GM21381 (cell line): ENCODE measurements at regions not wholly inside any gene's neighbourhood (a gene's known extent, or its start where the extent isn't known, plus 50 kb on each side); places are given as distances from the start of the nearest gene placed in this dataset.

Source experiments
- ATAC-seq: cut with Tn5 transposase; IDR thresholded peaks from one replicate; pipeline ENCODE4 v1.9.1; 2021; ENCODE audit warnings: mild to moderate bottlenecking, moderate library complexity; ENCODE audit not compliant: unreplicated experiment

DNA sequence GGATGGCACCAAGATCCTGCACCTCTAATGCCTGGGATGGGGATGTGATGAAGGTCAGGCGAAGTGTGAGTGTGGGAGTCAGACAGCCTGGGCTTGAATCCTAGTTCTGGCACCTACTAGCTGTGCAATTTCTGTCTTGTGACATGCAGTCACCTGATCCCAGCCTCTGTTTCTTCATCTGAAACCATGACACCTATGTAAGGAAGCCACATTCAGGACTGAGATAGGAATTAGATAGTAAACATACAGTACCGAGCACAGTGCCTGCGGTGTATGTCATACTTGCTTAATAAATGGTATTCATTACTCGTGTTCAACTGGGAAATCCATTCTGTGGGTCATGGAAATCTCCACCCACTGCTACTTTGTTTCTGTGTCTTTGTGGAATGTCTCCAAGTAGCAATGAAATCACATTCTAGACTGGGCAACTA is 140.6 kb upstream of the STC2 start:
- no peak for ATAC-seq

DNA sequence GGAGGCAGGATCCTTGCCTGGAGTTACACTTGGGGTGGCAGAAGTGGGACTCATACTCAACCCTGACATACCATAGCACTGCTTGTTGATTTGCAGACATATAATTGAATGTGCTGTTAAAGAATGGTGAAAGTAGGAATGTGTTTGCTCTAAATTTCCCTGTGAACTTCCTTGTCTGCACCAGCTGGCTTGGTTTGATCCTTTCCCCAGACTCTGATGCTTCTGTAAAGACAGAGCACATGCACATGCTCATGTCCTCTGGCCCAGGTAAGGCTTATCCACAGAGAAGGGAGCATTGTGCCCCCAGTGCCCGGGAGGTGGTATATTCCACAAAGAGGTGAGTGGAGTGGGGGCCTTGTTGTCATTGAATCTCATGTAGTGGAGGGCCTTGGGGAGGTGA is 138.0 kb upstream of the STC2 start:
- no peak for ATAC-seq

DNA sequence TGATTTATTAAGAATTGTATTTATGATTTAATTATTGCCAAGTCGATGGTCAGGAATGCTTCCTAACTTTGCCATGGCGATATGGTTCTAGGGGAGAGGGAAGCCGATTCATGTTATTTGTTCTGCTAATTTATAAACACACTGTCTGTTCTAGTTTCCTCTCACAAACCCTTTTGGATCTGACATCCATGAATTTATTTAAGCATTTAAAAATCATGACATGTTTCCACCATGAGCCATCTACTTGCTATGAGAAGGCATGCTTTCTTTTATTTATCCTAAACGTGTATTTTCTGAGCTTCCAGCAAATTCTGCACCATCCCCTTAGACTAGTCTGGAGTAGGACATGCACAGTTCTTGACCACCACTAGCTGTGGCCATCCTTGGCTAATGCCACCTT is 136.6 kb upstream of the STC2 start:
- ATAC-seq, result no peak

DNA sequence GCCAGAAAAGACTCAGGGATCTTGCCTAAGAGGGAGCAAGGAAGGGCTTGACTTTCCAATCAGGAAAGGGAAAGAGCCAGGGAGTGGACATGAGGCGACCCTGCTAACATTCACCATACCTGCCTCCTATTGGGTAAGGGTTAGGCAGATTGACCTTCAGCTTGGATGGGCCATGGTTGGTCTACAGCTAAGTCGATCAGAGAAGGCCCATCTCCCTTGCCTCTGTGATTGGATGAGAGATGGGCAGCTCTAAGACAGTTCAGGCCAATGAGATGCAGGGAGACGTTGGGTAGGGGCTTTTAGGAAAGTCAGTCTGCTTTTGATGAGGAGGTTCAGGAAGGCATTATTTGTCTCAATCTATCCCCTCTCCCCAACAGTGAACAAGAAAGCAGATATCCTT is 135.0 kb upstream of the STC2 start:
- ATAC-seq, result no peak

DNA sequence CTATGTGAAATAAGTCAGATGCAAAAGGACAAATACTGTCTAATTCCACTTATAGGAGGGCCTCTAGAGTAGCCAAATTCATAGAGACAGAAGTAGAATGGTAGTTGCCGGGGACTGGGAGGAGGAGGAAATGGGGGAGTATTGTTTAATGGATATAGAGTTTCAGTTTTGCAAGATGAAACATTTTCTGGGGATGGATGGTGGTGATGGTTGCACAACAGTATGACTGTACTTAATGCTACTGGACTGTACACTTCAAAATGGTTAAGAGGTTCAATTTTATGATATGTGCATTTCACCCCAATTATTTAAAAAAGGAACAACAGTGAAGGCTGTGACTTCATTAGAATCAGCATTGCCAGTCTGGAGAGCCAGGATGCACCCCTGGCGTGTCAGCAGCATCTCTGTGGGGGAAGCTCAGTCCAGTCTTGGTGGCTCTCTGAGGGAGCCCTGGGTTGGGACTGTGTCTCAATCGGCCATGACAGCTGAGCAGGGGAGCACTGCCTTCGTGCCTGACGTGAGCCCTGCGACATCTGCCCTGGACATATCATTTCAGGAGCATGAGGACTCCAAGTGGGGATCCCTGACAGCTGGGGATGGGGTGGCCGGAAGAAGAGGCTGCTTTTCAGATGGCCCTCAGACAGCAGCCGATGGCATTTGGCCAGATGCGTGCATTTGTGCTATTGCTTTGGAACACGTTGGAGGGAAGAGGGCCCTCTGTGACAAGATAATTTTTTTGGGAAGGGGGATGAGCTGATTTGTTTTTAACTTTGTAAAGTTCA is 130.8 kb upstream of the STC2 start:
- no peak for ATAC-seq

DNA sequence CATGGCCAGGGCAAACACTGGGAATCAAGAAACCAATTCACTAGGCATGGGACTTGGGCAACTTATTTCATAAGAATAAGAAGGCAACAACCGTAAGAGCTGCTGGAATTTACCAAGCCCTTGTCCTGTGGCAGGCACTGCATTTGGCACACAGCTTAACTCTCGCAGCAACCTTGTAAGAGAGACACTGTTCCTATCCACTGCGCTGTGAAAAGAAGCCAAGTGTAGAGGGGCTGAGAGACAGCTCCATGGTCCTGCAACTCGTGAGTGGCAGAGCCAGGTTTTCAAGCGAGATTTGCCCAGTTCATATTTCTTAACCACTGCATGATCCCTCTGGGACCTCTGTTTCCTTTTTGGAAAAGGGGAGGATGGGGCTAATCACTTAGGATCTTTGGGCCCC is 129.3 kb upstream of the STC2 start:
- no peak for ATAC-seq

DNA sequence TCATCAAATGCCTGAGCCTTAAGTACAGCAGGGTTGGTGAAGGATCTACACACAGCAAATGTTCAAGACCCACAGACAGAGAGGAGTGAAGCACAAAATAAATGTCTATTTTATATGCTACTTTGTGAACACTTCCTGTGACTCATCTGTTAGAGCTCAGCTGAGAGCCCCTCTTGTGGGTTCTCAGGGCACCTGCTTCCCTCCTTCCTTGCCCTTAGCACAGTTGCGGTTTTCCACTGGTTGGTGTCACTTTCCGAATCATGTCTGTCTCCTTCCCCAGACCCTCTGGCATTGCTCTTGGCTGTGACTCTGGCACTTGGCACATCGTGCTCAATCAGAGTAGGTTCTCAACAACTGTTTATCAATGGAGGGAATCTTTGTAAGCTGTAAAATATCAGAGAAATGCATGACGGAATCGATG is 128.5 kb upstream of the STC2 start:
- ATAC-seq, result no peak

DNA sequence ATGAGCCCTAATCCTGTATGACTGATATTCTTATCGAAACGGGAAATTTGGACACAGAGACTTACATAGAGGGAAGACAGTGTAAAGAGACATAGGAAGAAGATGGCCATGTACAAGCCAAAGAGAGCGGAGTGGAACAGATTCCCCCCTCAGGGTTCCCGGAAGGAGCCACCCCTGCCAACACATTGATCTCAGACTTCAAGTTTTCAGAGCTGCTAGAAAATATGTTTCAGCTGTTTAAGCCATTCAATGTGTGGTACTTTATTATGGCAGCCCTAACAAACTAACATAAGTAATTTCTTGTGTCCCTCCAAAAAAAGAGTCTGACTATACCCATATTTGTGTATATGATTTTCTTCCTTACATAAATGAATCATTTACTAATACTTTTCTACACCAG is 128.0 kb upstream of the STC2 start:
- no peak for ATAC-seq

DNA sequence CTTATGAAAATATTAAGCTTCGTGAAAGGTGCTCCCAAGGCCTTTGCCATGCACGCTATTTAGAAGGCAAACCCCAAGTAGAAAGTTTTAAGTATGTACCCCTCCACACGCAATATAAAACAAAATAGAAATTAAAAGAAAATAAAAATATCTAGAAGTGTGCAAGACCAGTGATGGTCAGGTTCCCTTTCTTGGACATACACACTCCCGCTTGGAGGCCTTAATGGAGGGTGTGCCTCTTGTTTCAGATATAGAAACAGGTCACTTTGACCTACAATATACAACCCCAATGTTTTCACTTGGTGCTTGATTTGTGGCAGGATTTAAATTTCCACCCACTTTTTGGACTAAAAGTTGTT is 127.4 kb upstream of the STC2 start:
- ATAC-seq, result no peak

DNA sequence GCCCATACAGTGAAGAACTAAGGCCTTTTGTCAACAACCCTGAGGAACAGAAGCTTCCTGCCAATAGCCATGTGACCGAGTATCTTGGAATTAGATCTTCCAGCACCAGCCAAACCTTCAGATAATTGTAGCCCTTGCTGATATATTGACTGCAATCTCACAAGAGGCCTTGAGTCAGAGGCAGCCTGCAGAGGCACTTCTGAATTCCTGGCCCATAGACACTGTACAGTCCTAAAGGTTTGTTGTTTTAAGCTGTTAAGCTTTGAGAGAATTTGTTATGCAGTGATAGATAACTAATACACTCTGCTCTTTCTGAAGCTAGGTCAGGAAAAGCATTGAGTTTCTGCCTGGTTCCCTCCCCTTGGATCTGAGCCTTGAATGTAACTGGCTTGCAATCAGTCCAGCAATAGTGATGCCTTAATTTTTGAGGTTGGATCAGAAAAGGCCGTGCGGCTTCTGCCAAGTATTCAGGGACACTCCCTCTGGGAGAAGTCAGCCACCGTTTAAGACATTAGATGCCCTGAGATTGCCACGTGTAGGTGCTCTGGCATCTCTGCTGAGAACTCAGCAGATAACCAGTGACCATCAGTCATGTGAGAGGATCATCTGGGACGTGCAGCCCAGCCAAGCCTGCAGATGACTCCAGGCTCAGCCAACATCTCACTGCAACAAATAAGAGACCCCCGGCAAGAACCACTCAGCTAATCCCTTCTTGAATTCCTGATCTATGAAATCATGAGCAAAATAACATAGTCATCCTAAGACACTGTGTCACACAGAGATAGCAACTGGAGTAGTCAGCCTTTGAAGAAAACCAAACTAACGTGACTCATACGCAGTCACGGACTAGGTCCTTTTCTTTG is 126.8 kb upstream of the STC2 start:
- ATAC-seq, result no peak

DNA sequence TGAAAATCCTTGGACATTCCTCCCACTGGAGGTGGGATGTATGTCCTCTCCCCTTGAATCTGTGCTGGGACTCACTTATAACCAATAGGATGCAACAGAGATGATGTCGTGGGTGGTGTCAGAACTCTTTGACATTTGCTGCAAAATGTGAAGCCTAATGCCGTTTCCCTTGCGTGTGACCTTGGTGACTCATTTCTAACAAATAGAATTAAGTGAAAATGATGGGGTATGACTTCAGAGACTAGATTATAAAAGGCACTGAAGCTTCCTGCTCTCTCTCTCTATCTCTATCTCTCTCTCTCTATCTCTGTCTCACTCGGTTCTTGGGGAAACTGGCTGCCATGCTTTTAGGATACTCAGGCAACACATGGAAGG is 126.1 kb upstream of the STC2 start:
- no peak for ATAC-seq

DNA sequence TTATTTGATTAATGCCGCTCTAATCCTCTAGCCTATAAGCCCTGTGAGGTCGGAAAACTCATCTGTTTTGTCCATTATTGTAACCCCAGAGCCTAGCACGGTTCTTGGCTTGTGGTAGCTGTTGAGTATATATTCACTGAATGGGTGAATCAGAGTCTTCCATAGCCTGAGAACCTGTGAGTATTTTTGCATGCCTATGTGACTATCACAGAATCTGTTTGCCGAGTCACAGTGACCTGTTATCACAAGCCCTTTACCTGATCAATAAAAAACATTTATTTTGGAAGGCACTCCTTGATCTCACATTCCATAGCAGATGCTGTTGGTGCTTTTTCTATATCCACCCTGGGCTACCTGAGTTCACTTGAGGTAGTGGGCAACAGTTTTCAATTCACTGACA is 125.0 kb upstream of the STC2 start:
- ATAC-seq, result no peak

DNA sequence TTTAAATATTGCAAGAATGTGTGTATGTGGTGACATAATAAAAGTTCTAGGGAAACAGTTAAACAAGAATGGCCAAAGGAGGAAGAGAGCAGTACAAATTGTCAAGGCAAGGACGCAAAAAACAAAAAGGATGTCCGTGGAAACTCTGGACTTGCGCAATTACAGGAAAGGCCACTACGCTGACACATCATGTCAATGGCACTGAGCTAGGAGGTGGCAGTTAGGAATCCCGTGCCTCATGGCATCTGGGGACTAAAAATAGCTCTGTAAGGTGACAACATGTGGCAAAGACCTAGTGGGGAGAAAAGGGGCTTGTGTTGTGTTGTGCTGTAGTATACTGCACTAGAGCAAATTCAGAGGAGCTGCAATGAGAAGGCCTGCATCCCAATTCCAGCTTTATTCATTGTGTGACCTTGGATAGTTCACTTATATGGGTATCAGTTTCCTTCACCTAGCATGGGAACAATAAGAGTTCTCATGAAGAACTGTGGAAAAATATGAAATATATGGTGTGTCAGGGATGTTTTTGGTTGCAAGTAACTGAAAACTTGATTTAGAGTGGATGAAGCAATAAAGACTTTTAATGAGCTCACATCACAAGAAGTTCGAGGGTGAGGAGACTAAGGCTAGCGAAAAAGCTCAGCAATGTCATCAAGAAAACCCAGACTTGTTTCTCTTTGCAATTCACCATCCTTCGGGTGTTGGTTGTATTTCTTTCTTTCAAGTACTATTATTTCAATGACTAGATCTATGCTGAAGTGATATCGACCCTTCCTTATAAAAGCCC is 124.1 kb upstream of the STC2 start:
- ATAC-seq, result no peak

DNA sequence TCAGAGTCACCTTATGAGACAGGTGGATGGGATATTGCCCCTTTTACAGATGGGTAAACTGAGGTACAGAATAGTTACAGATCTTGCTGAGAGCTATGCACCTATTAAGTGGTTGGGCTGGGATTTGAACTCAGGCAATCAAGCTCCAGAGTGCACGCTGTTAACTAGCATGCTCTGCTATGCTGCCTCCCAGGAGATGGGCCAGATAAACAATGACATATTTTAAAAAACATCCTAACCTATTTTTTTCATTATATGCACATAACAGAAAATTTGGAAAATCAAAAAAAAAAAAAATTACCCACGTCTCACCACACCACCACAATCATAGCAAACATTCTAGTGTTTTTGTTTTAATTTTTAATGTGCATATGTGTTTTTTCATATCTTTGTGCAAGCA is 123.4 kb upstream of the STC2 start:
- no peak for ATAC-seq

DNA sequence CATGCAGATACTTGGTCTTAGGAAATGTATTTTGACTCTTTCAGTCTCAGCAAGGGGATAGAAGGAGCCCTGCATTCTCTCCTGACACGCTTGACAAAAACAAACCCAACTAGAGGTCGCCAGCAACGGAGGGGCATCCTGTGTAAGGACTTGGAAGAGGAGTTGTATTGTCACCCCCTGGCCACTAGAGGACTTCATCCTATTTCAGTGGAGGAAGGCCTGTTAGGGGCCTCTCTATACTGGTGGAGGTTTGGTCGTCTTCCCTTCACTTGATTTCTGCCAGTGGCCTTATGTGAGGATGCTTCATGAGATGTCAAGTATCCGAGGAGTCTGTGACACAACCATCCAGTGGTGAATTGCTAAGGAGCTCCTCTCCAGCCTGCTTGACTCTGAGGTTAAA is 122.8 kb upstream of the STC2 start:
- peak; percentile 61 for ATAC-seq

DNA sequence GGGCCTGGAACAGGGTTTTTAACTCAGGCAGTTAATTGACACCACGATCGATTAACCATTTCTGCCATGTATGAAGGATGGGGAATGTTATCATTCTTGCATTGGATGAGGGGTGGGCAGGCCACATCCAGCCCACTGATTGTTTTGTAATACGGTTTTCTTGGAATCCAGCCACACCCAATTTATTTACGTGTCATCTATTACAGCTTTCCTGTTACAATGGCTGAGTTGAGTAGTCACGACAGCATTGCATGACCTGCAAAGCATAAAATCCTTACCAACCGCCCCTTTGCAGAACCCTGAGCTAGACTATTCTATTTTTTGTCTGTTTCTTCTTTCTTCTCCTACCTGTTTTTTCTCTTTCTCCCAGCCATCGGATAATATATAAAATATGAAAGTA is 122.0 kb upstream of the STC2 start:
- no peak for ATAC-seq

DNA sequence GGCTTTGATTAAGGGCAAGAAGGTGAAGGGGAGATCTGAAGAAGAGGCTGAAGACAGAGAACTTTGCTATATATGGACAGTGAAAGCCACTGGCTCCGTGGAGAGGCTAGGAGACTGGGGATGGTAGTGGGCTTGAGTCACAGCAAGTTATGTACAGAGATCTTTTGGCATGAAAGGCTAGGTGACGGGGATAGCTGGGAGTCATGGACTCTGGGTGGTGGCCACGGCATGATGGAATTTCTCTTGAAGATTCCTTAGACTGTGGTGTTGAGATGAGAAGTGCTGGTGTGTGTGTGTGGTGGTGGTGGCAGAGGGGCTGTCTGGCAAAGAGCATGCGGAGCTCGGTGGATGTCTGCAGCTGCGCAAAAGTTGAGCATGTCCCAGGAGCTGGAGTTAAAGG is 120.6 kb upstream of the STC2 start:
- ATAC-seq, result no peak

DNA sequence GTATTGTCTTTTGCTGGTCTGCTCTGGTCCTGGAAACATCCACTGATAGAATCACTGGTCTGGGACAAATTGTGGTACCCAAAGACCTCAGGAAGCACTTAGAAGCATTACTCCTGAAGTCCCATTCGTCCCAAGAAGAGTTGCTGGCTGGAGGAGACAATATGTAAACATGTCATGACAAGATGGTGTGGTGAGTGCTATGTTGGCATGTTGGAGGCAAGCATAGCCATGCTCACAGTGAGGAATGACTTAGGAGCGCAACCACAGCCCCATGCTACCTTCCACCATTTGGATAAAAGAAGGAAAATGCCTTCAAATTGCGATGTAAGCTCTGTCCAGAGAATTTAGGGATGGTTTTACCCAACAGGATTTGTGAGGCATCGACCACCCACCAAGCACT is 115.8 kb upstream of the STC2 start:
- ATAC-seq, result no peak

DNA sequence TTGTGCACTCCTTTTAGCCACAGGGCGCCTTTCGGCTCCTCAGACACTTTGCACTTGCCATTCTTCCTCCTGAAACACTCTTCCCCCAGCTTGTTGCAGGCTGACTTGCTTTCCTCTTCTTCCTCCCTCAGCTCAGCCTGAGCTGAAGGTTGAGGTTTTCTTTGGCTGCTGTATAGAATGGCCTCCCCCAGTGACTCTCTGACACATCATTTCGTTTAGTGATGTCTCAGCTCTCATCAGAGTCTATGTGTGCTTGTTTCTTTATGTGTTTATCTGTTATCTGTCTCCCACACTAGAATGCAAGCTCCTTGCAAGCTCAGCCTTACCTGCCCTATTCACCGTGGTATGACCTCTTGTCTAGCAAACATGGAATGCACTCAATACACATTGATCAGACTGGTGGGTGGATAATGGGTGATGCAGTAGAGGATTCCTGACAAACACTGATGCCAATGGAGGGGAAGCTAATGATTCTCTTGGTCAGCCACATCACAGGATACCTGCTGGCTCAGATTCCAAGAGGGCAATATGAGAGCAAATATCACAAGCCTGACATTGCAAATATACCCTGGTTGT is 112.9 kb upstream of the STC2 start:
- no peak for ATAC-seq

DNA sequence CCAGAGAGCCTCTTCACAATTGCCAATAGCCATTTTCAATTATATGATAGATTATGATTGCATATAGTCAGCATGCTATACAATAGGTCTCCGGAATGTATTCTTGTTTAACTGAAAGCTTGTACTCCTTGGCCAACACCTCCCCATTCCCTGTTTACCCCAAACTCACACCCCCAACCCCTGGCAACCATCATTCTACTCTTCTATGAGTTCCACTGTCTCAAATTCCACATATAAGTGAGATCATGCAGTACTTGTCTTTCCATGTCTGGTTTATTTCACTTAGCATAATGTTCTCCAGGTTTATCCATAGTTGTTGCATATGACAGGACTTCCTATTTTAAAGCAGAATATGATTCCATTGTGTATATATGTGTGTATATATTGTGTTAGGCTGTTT is 110.7 kb upstream of the STC2 start:
- no peak for ATAC-seq

DNA sequence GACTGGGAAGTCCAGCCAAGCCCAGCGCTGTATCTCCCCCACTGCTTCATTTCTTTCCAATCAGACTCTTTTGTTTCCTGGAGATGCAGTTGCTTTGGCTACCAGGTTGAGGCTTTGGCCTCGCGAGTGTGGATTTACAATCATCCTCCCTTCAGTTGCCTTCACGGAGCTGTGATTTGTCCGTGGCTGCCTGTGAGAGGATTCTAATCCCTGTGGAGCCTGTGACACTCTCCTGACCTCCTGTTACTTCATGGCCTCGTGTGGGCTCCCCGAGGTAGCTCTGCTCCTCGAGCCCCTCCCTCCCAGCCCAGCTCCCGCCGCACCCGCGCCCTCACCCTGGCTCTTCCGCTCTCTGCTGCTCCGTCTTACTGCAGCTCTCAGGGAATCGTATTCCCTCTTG is 107.2 kb upstream of the STC2 start:
- ATAC-seq, result no peak
